Keratinocyte (primary cell): ENCODE measurements at regions not wholly inside any gene's neighbourhood (a gene's known extent, or its start where the extent isn't known, plus 50 kb on each side); places are given as distances from the start of the nearest gene placed in this dataset.

Source experiments
- DNase-seq: peaks from one replicate; pipeline ENCODE4 v3.0.0-alpha.2; 2011; ENCODE audit warnings: low read depth, missing footprints, low spot score
- FAIRE-seq: peaks from 2 replicates; lab custom pipeline; 2011; peaks lifted over from hg19 to GRCh38; lab: Jason Lieb, UNC
- H2AFZ ChIP-seq: 2 replicates; pipeline ENCODE4 v1.6.0; 2012; ENCODE audit warnings: low read length, control low read depth, inconsistent platforms; ENCODE audit not compliant: control insufficient read depth
- H3K27ac ChIP-seq: 2 replicates; pipeline ENCODE4 v1.5.1; 2011; ENCODE audit warnings: low read length; ENCODE audit not compliant: control insufficient read depth, insufficient read depth
- H3K27me3 ChIP-seq: 3 replicates; pipeline ENCODE4 v1.6.0; 2011; ENCODE audit warnings: low read length; ENCODE audit not compliant: control insufficient read depth, insufficient read depth; ENCODE audit errors: extremely low read depth
- H3K36me3 ChIP-seq, 2 experiments: 2 replicates in 1 of 2; 3 replicates in 1 of 2; pipeline ENCODE4 v1.5.1; 2011; ENCODE audit warnings: low read length in 2 of 2, mild to moderate bottlenecking in 1 of 2; ENCODE audit not compliant: control insufficient read depth in 2 of 2, insufficient read depth in 2 of 2; ENCODE audit errors: extremely low read depth in 1 of 2
- H3K4me1 ChIP-seq: 3 replicates; pipeline ENCODE4 v1.5.1; 2011; ENCODE audit warnings: low read length; ENCODE audit not compliant: control insufficient read depth, insufficient read depth; ENCODE audit errors: extremely low read depth
- H3K4me2 ChIP-seq: 3 replicates; pipeline ENCODE4 v1.6.0; 2011; ENCODE audit warnings: low read depth, low read length; ENCODE audit not compliant: control insufficient read depth, insufficient read depth; ENCODE audit errors: extremely low read depth
- H3K4me3 ChIP-seq, 3 experiments: fragments of 200-600 bp in 1 of 3; sonication (generic) in 1 of 3; 2 replicates in 2 of 3; 3 replicates in 1 of 3; pipeline ENCODE4 v1.5.1; 2011 to 2016; ENCODE audit warnings: low read length in 3 of 3, mild to moderate bottlenecking in 3 of 3, control low read depth in 2 of 3, inconsistent platforms in 1 of 3, low read depth in 1 of 3, mixed read lengths in 1 of 3, mixed run types in 1 of 3, moderate library complexity in 1 of 3; ENCODE audit not compliant: control insufficient read depth in 2 of 3, insufficient read depth in 2 of 3; ENCODE audit errors: extremely low read depth in 1 of 3
- H3K79me2 ChIP-seq: 2 replicates; pipeline ENCODE4 v1.6.0; 2012; ENCODE audit warnings: low read length; ENCODE audit not compliant: control insufficient read depth, insufficient read depth
- H3K9ac ChIP-seq: 3 replicates; pipeline ENCODE4 v1.6.0; 2011; ENCODE audit warnings: low read length; ENCODE audit not compliant: control insufficient read depth, insufficient read depth; ENCODE audit errors: extremely low read depth
- H3K9me1 ChIP-seq: 3 replicates; pipeline ENCODE4 v1.6.0; 2011; ENCODE audit warnings: low read length; ENCODE audit not compliant: control insufficient read depth, insufficient read depth; ENCODE audit errors: extremely low read depth
- H3K9me3 ChIP-seq: 2 replicates; pipeline ENCODE4 v1.5.1; 2012; ENCODE audit warnings: low read depth, low read length; ENCODE audit not compliant: control insufficient read depth
- H4K20me1 ChIP-seq: 3 replicates; pipeline ENCODE4 v1.6.0; 2011; ENCODE audit warnings: low read length; ENCODE audit not compliant: control insufficient read depth, insufficient read depth; ENCODE audit errors: extremely low read depth
- CTCF ChIP-seq, 3 experiments: IDR thresholded peaks in 1 of 3; conservative IDR thresholded peaks in 1 of 3; optimal IDR thresholded peaks in 1 of 3; 2 replicates in 2 of 3; 3 replicates in 1 of 3; pipeline versions ENCODE3 to v1.5.1; 2011; ENCODE audit warnings: low read length in 3 of 3, mild to moderate bottlenecking in 3 of 3, moderate library complexity in 2 of 3, control low read depth in 1 of 3, inconsistent platforms in 1 of 3; ENCODE audit not compliant: insufficient read depth in 2 of 3; ENCODE audit errors: extremely low read depth in 1 of 3
- EZH2 ChIP-seq: IDR thresholded peaks from one replicate; pipeline ENCODE4 v1.6.1; 2012; ENCODE audit warnings: inconsistent platforms, mild to moderate bottlenecking, low read length, moderate library complexity
- dilution Hi-C: fragments of 300-500 bp; cut with MboI; formaldehyde crosslinking; loops from one replicate; pipeline ENCODE4 v1.7.0; 2020; ENCODE audit warnings: low sequenced_read_pairs; ENCODE audit not compliant: extremely low pct_ligation_motif_present

GRCh38 chr9:3006851-3007250 is 163.0 kb upstream of the PUM3 start:
- no peaks in the 10 kb centered on the region for H4K20me1 ChIP-seq
- H3K36me3 ChIP-seq = no peaks in the 10 kb centered on the region
- DNase-seq (no peak), FAIRE-seq (no peak)
- H3K9me3 ChIP-seq = no peaks in the 10 kb centered on the region
- no peak overlapping the region for H3K9ac ChIP-seq
- H3K4me2 ChIP-seq = no peak overlapping the region
- no peaks in the 10 kb centered on the region for H3K4me1 ChIP-seq
- H3K27ac ChIP-seq = no peak overlapping the region
- no peaks in the 10 kb centered on the region for H3K9me1 ChIP-seq
- H3K79me2 ChIP-seq = no peaks in the 10 kb centered on the region
- no peak overlapping the region for H3K4me3 ChIP-seq
- H3K27me3 ChIP-seq = no peaks in the 10 kb centered on the region
- TF ChIP-seq CTCF (optimal IDR thresholded peaks at IDR 0.05 in 1 of 3, IDR thresholded peaks at IDR 0.05 in 1 of 3, conservative IDR thresholded peaks at IDR 0.05 in 1 of 3; ENCODE audit: extremely low read depth in 1 of 3, insufficient read depth in 2 of 3, low read length in 3 of 3) (no peak), EZH2 (no peak)
- H2AFZ ChIP-seq = no peak overlapping the region
- dilution Hi-C loops = no loop called here

- TF ChIP-seq EZH2 (no peak), CTCF (optimal IDR thresholded peaks at IDR 0.05 in 1 of 3, IDR thresholded peaks at IDR 0.05 in 1 of 3, conservative IDR thresholded peaks at IDR 0.05 in 1 of 3; ENCODE audit: extremely low read depth in 1 of 3, insufficient read depth in 2 of 3, low read length in 3 of 3) (no peak)
- no peaks in the 10 kb centered on the region for H3K36me3 ChIP-seq
- H3K4me3 ChIP-seq = no peak overlapping the region
- DNase-seq = no peak
- dilution Hi-C loops = no loop called here
- no peak for FAIRE-seq
- no peaks in the 10 kb centered on the region for H3K27me3 ChIP-seq
- H3K9ac ChIP-seq = no peak overlapping the region
- no peak overlapping the region for H2AFZ ChIP-seq
- H3K9me3 ChIP-seq = no peaks in the 10 kb centered on the region
- no peaks in the 10 kb centered on the region for H3K9me1 ChIP-seq
- no peaks in the 10 kb centered on the region for H4K20me1 ChIP-seq
- H3K4me1 ChIP-seq = no peaks in the 10 kb centered on the region
- H3K4me2 ChIP-seq = no peak overlapping the region
- H3K79me2 ChIP-seq = no peaks in the 10 kb centered on the region
- no peak overlapping the region for H3K27ac ChIP-seq
Observed at GRCh38 chr9:3004572-3004971, 160.7 kb upstream of the PUM3 start.
